ENCODE measurements at regions not wholly inside any gene's neighbourhood (a gene's known extent, or its start where the extent isn't known, plus 50 kb on each side); places are given as distances from the start of the nearest gene placed in this dataset.
"Not testable (repeated sequence)": the region's sequence is repeated elsewhere in the genome, so short reads cannot be mapped to it uniquely, and the experiment has no call there.

GRCh38 chr11:82533628-82534327 lies 199.9 kb downstream of the FAM181B start:
- DNase-seq = no peak

- no peak for DNase-seq
Observed at GRCh38 chr11:82529936-82530335, 203.7 kb downstream of the FAM181B start.

GRCh38 chr11:82527081-82527584 lies 206.5 kb downstream of the FAM181B start:
- DNase-seq = no peak

- no peak for DNase-seq
Observed at GRCh38 chr11:82523141-82523540, 210.5 kb downstream of the FAM181B start.

- no peak for DNase-seq
Observed at GRCh38 chr11:82521427-82521826, 212.2 kb downstream of the FAM181B start.

- peak; percentile 16 for DNase-seq
Observed at GRCh38 chr11:82507288-82507687, 226.4 kb downstream of the FAM181B start.

- no peak for DNase-seq
Observed at GRCh38 chr11:82505379-82505778, 228.3 kb downstream of the FAM181B start.

- not testable (repeated sequence) for DNase-seq
Observed at GRCh38 chr11:82501174-82501573, 232.5 kb downstream of the FAM181B start.

GRCh38 chr11:82494988-82495432 lies 238.7 kb downstream of the FAM181B start:
- no peak for DNase-seq

GRCh38 chr11:82474876-82475275 lies 258.8 kb downstream of the FAM181B start:
- no peak for DNase-seq

GRCh38 chr11:82465481-82465880 lies 268.2 kb downstream of the FAM181B start:
- no peak for DNase-seq

GRCh38 chr11:82462608-82463242 lies 270.9 kb downstream of the FAM181B start:
- DNase-seq = no peak

GRCh38 chr11:82458761-82459160 lies 274.9 kb downstream of the FAM181B start:
- DNase-seq = no peak

- no peak for DNase-seq
Observed at GRCh38 chr11:82458147-82458546, 275.5 kb downstream of the FAM181B start.

GRCh38 chr11:82450996-82451395 lies 282.7 kb downstream of the FAM181B start:
- no peak for DNase-seq

- no peak for DNase-seq
Observed at GRCh38 chr11:82406611-82407010, 327.1 kb downstream of the FAM181B start.

GRCh38 chr11:82405421-82405820 lies 328.2 kb downstream of the FAM181B start:
- DNase-seq = no peak

GRCh38 chr11:82404981-82405380 lies 328.7 kb downstream of the FAM181B start:
- DNase-seq = no peak

GRCh38 chr11:82403640-82404305 lies 329.9 kb downstream of the FAM181B start:
- DNase-seq = no peak

- no peak for DNase-seq
Observed at GRCh38 chr11:82398300-82398815, 335.3 kb downstream of the FAM181B start.

- DNase-seq = not testable (repeated sequence)
Observed at GRCh38 chr11:82396639-82397038, 337.0 kb downstream of the FAM181B start.

- no peak for DNase-seq
Observed at GRCh38 chr11:82384308-82384707, 349.4 kb downstream of the FAM181B start.

- no peak for DNase-seq
Observed at GRCh38 chr11:82373781-82374542, 359.7 kb downstream of the FAM181B start.

Measured in NCI-H1417 treated with DMSO at 0.1 percent for 48 hours (cell line).